CD4-positive, alpha-beta memory T cell (primary cell): ENCODE measurements at regions not wholly inside any gene's neighbourhood (a gene's known extent, or its start where the extent isn't known, plus 50 kb on each side); places are given as distances from the start of the nearest gene placed in this dataset.

Source experiments
- CTCF ChIA-PET: fragments of 350-600 bp; sonication (Branson Sonifier 250); formaldehyde crosslinking; loops from one replicate; lab custom pipeline; 2021; ENCODE audit warnings: inconsistent platforms; ENCODE audit not compliant: partially characterized antibody; lab: Charles Lee
- POLR2A ChIA-PET: fragments of 350-600 bp; sonication (Branson Sonifier 250); formaldehyde crosslinking; loops from one replicate; lab custom pipeline; 2021; ENCODE audit not compliant: partially characterized antibody; lab: Charles Lee
- DNase-seq, 5 donors: peaks; one replicate each; pipeline versions ENCODE4 v3.0.0 to v3.0.0-alpha.2; 2020 to 2022; ENCODE audit warnings: mixed read lengths in 1 of 5
- H3K27ac ChIP-seq: one replicate; pipeline ENCODE4 v1.7.0; 2013; ENCODE audit warnings: low read depth, low read length
- H3K27me3 ChIP-seq: 2 replicates; pipeline ENCODE4 v1.7.0; 2013; ENCODE audit warnings: mild to moderate bottlenecking, low read length, moderate library complexity; ENCODE audit not compliant: insufficient read depth
- H3K36me3 ChIP-seq: 2 replicates; pipeline ENCODE4 v1.7.0; 2013; ENCODE audit warnings: mild to moderate bottlenecking, low read length, moderate library complexity; ENCODE audit not compliant: insufficient read depth
- H3K4me1 ChIP-seq: 2 replicates; pipeline ENCODE4 v1.7.0; 2013; ENCODE audit warnings: mild to moderate bottlenecking, low read length, moderate library complexity; ENCODE audit not compliant: insufficient read depth
- H3K4me3 ChIP-seq, 2 donors: one replicate each; pipeline ENCODE4 v1.7.0; 2013; ENCODE audit warnings: low read length in 2 of 2, mild to moderate bottlenecking in 1 of 2
- H3K9me3 ChIP-seq, 2 donors: one replicate each; pipeline ENCODE4 v1.7.0; 2013; ENCODE audit warnings: low read length in 2 of 2, control low read depth in 1 of 2; ENCODE audit not compliant: control insufficient read depth in 1 of 2
- H3K27ac Mint-ChIP-seq, 7 donors: one replicate each; pipeline ENCODE4 v1.8.0; 2020 to 2021; ENCODE audit warnings: mixed read lengths in 7 of 7, mild to moderate bottlenecking in 6 of 7, inconsistent platforms in 3 of 7, moderate library complexity in 3 of 7
- H3K27me3 Mint-ChIP-seq, 2 donors: one replicate each; pipeline ENCODE4 v1.8.0; 2020 to 2021; ENCODE audit warnings: mixed read lengths in 2 of 2
- H3K36me3 Mint-ChIP-seq, 2 donors: one replicate each; pipeline ENCODE4 v1.8.0; 2020 to 2021; ENCODE audit warnings: mixed read lengths in 2 of 2, inconsistent platforms in 1 of 2, mild to moderate bottlenecking in 1 of 2
- H3K4me1 Mint-ChIP-seq, 4 donors: one replicate each; pipeline ENCODE4 v1.8.0; 2020 to 2021; ENCODE audit warnings: mixed read lengths in 4 of 4, mild to moderate bottlenecking in 1 of 4
- H3K4me3 Mint-ChIP-seq, 8 donors: one replicate each; pipeline ENCODE4 v1.8.0; 2020 to 2021; ENCODE audit warnings: mixed read lengths in 8 of 8, mild to moderate bottlenecking in 7 of 8, moderate library complexity in 6 of 8, inconsistent platforms in 3 of 8
- H3K9me3 Mint-ChIP-seq, 8 donors: one replicate each; pipeline ENCODE4 v1.8.0; 2020 to 2021; ENCODE audit warnings: mixed read lengths in 8 of 8, mild to moderate bottlenecking in 5 of 8, inconsistent platforms in 3 of 8, moderate library complexity in 1 of 8
- intact Hi-C: fragments of 100-400 bp; cut with micrococcal nuclease; formaldehyde crosslinking; loops from one replicate; pipeline ENCODE4 v1.15.1; 2023

DNA sequence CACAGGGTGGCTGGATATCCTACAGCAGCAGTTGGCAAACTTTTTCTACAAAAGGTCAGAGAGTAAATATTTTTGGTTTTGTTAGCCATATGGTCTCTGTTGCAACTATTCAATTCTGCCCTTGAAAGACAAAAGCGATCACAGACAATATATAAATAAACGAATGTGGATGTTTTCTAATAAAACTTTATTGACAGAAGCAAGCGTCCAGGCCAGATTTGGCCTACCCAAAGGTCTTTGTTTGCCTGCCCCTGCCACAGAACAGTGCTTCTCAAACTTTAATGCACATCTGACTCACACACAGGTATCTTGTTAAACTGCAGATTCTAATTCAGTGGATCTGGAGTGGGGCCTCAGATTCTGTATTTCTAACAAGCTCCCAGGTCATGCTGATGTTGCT lies 621.4 kb upstream of the DIPK2B start:
- Mint-ChIP-seq H3K4me3 (no peak overlapping the region), H3K4me1 (peaks cover 0 to 6% (median 5%) of the 10 kb centered on the region in 4 donors), H3K27me3 (no peaks in the 10 kb centered on the region), H3K27ac (no peak overlapping the region), H3K36me3 (peaks cover 0 to 5% of the 10 kb centered on the region in 2 donors), H3K9me3 (no peaks in the 10 kb centered on the region)
- CTCF ChIA-PET = no interaction called here
- POLR2A ChIA-PET = no interaction called here
- Histone ChIP-seq H3K36me3 (no peaks in the 10 kb centered on the region), H3K27me3 (no peaks in the 10 kb centered on the region), H3K27ac (no peak overlapping the region), H3K4me1 (no peaks in the 10 kb centered on the region), H3K4me3 (no peak overlapping the region), H3K9me3 (no peaks in the 10 kb centered on the region)
- no peak for DNase-seq
- intact Hi-C loops = no loop called here

DNA sequence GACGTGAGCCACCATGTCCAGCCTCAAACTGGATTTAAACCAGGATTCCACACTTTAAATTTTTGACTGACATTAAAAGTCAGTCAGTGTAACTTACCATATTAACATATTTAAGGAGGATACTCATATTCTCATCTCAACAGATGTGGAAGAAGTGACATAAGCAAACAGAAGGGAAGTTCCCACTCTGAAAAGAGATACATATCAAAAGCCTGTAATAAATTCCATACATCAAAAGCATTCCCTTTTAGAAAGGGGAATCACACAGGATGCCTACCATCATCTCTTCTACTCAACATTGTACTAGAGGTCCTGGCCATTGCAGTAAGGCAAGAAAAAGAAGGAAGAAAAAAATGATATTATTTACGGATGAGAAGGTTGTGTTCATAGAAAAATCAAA lies 618.2 kb upstream of the DIPK2B start:
- POLR2A ChIA-PET = no interaction called here
- H3K27ac ChIP-seq = no peak overlapping the region
- peaks cover 2 to 10% (median 3%) of the 10 kb centered on the region in 4 donors for H3K4me1 Mint-ChIP-seq

DNA sequence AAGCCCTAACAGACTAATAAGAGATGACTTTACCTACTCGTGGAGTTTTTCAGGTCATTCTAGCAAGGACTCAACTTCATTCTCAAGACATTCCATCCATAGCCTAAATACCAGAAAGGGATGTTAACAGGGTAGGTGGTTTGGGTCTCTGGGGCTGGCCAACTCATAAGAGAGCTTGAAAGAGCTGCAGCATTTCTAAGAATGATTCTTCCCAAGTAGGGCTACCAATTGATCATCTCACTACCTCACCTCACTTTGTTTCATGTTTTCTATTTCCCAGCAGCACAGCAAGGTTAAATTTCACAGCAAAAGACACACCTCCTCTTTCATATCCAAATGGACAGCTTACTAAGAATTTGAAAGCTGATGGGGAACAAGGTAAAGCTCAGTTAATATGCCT lies 614.8 kb upstream of the DIPK2B start:
- Histone ChIP-seq H3K4me1 (peaks cover 21% of the 10 kb centered on the region), H3K27ac (no peak overlapping the region), H3K9me3 (no peaks in the 10 kb centered on the region), H3K4me3 (no peak overlapping the region), H3K27me3 (no peaks in the 10 kb centered on the region), H3K36me3 (no peaks in the 10 kb centered on the region)
- Mint-ChIP-seq H3K4me3 (no peak overlapping the region), H3K9me3 (no peaks in the 10 kb centered on the region), H3K27ac (no peak overlapping the region), H3K27me3 (no peaks in the 10 kb centered on the region), H3K4me1 (peaks cover 14 to 29% (median 23%) of the 10 kb centered on the region in 4 donors), H3K36me3 (no peaks in the 10 kb centered on the region)
- no peak for DNase-seq
- intact Hi-C loops = no loop called here
- CTCF ChIA-PET = interaction anchor here (1.4 kb wide), 2 partner anchors 9 to 14 kb away, joined by 4 to 5 read pairs; no protein-coding TSS in a partner anchor
- POLR2A ChIA-PET = interaction anchor here (1.4 kb wide), 1 partner anchor 13 kb away, joined by 4 read pairs; no protein-coding TSS in a partner anchor

More for the DNA sequence above, 618.2 kb upstream of the DIPK2B start:
- intact Hi-C loops = no loop called here
- CTCF ChIA-PET = no interaction called here
- H3K4me3 Mint-ChIP-seq = no peak overlapping the region
- Histone ChIP-seq H3K4me1 (peaks cover 8% of the 10 kb centered on the region), H3K9me3 (no peaks in the 10 kb centered on the region), H3K36me3 (no peaks in the 10 kb centered on the region), H3K4me3 (no peak overlapping the region), H3K27me3 (no peaks in the 10 kb centered on the region)
- DNase-seq = no peak
- H3K27ac Mint-ChIP-seq = no peak overlapping the region
- peaks cover 0 to 1% of the 10 kb centered on the region in 2 donors for H3K36me3 Mint-ChIP-seq
- H3K27me3 Mint-ChIP-seq = no peaks in the 10 kb centered on the region
- no peaks in the 10 kb centered on the region for H3K9me3 Mint-ChIP-seq

DNA sequence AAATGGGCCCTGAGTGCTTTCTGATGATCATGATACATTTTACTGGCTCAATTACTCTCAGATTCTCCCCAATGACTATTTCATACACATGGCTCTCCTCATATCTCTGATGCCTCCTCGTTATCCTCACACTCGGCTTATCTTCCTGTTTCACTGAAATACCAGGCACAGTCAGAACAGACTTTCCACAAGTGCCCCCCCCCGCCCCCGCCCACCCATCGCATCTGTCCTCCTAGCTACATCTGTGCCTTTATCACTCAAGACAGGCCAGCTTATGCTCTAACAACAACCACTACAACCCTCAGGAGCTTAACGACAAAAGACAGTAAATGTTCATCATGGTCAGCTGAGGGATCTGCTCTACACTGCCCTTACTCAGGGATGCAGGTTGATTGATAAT lies 610.6 kb upstream of the DIPK2B start:
- H3K4me1 ChIP-seq = peaks cover 57% of the 10 kb centered on the region
- H3K27me3 Mint-ChIP-seq = no peaks in the 10 kb centered on the region
- H3K27ac ChIP-seq = no peak overlapping the region
- no peaks in the 10 kb centered on the region for H3K36me3 ChIP-seq
- peaks cover 27 to 66% (median 47%) of the 10 kb centered on the region in 4 donors for H3K4me1 Mint-ChIP-seq
- peak overlapping the region in 2 of 8 donors; percentile 4 to 28 for H3K4me3 Mint-ChIP-seq
- peak overlapping the region in 5 of 7 donors; percentile 21 to 58 (median 32) for H3K27ac Mint-ChIP-seq
- H3K9me3 ChIP-seq = no peaks in the 10 kb centered on the region
- H3K4me3 ChIP-seq = no peak overlapping the region
- no peak for DNase-seq
- no peaks in the 10 kb centered on the region for H3K27me3 ChIP-seq
- H3K9me3 Mint-ChIP-seq = no peaks in the 10 kb centered on the region
- H3K36me3 Mint-ChIP-seq = no peaks in the 10 kb centered on the region
- ChIA-PET POLR2A (no interaction called here), CTCF (interaction anchor here (1.0 to 1.7 kb wide), 2 partner anchors 9 to 32 kb away, joined by 3 to 7 read pairs; no protein-coding TSS in a partner anchor)
- intact Hi-C loops = no loop called here

DNA sequence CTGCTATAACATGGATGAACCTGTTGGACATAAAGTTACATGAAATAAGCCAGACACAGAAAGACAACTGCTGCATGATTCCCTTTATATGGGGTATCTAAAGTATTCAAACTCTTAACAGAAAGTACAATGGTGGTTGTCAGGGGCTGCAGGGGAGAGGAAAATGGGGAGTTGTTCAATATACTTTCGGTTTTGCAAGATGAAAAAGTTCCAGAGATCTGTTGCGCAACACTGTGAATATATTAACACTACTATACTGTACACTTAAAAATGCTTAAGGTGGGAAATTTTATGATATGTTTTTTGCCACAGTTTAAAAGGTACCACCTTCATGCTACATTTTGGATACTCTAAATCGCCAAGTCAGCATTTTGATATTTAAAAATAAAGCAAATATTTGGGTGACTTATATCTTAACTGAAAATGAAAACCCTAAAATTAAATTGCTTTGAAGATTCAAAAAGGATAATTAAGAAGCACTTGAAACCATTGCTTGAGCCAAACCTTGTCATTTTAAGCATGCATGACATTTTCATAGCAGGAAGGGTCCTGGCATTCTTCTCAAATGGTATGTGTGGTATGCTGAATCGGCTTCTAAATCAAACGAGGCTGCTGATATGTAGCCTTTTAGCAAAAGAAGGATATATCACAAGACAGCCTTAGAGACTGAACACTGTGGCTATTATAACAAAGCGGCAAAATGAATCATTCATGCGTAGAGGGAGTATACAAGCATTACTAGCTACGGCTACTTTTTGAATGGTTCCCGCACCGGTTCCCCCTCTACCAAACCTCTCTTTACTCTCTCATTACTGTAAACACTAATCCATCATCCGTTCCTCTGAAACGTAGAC lies 607.1 kb upstream of the DIPK2B start:
- peak overlapping the region; percentile 85 to 97 (median 94) for H3K27ac Mint-ChIP-seq
- H3K27ac ChIP-seq = peak overlapping the region; percentile 57
- POLR2A ChIA-PET = interaction anchor here (0.7 to 5.2 kb wide), 15 partner anchors 8 to 512 kb away, joined by 3 to 120 read pairs (median 12); no protein-coding TSS in a partner anchor

DNA sequence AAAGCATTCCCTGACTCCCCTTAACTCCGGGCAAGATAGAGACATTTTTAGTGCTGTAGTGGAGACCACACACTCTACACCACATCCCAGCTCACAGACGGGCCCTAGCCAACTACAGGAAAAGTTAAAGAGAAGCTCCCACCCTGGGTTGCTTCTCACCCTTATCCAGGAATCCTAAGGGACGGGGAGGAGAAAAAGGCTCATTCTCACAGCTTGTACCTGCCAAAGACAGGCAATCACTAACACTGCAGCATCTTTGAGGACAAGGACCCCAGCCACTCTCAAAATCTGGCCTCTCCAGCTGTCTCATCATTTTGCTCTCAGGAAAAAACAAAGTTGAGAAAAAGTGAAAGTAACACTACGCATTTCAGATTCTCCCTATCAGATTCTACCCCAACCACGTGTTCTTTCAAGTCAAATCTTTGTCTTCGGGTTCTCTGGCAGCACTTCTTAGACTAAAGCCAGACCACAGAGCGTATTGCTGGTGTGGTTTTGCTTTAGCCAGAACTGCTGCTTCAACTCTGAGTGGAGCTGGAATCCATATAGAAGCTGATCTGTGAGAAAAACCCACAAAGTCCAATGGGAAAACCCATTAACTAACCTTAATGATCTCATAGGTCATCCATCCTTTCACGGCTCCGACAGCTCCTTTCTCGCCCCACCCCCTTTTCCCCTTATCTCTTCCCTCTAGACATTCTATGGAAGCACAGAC lies 605.9 kb upstream of the DIPK2B start:
- ChIA-PET POLR2A (interaction anchor here (0.7 to 5.2 kb wide), 21 partner anchors 9 to 570 kb away, joined by 3 to 120 read pairs (median 6); no protein-coding TSS in a partner anchor), CTCF (interaction anchor here (0.8 to 2.5 kb wide), 9 partner anchors 12 to 291 kb away, joined by 3 to 21 read pairs (median 4); no protein-coding TSS in a partner anchor)
- no peaks in the 10 kb centered on the region for H3K27me3 ChIP-seq
- no peaks in the 10 kb centered on the region for H3K27me3 Mint-ChIP-seq
- no peaks in the 10 kb centered on the region for H3K9me3 ChIP-seq
- peaks cover 88% of the 10 kb centered on the region for H3K4me1 ChIP-seq
- no peaks in the 10 kb centered on the region for H3K36me3 ChIP-seq
- peak overlapping the region; percentile 85 to 97 (median 94) for H3K27ac Mint-ChIP-seq
- peak; percentile 72 to 83 (median 79) for DNase-seq
- H3K4me3 Mint-ChIP-seq = peak overlapping the region; percentile 74 to 92 (median 84)
- H3K27ac ChIP-seq = peak overlapping the region; percentile 57
- H3K4me3 ChIP-seq = peak overlapping the region; percentile 56 to 65
- H3K4me1 Mint-ChIP-seq = peaks cover 35 to 86% (median 62%) of the 10 kb centered on the region in 4 donors
- intact Hi-C loops = loop anchor here (1.0 to 10.0 kb wide), 4 partner anchors 36 to 518 kb away; no protein-coding TSS in a partner anchor
- H3K9me3 Mint-ChIP-seq = no peaks in the 10 kb centered on the region
- no peaks in the 10 kb centered on the region for H3K36me3 Mint-ChIP-seq

More for the DNA sequence above, 607.1 kb upstream of the DIPK2B start:
- no peaks in the 10 kb centered on the region for H3K27me3 Mint-ChIP-seq
- no peaks in the 10 kb centered on the region for H3K9me3 ChIP-seq
- H3K9me3 Mint-ChIP-seq = no peaks in the 10 kb centered on the region
- peak overlapping the region; percentile 74 to 92 (median 84) for H3K4me3 Mint-ChIP-seq
- DNase-seq = peak; percentile 26 to 62 (median 38)
- peaks cover 36 to 79% (median 56%) of the 10 kb centered on the region in 4 donors for H3K4me1 Mint-ChIP-seq
- intact Hi-C loops = loop anchor here (2.0 to 10.0 kb wide), 3 partner anchors 37 to 517 kb away; no protein-coding TSS in a partner anchor
- no peaks in the 10 kb centered on the region for H3K36me3 Mint-ChIP-seq
- H3K27me3 ChIP-seq = no peaks in the 10 kb centered on the region
- no peaks in the 10 kb centered on the region for H3K36me3 ChIP-seq
- CTCF ChIA-PET = interaction anchor here (0.8 to 2.5 kb wide), 5 partner anchors 35 to 293 kb away, joined by 3 to 21 read pairs (median 3); no protein-coding TSS in a partner anchor
- H3K4me3 ChIP-seq = peak overlapping the region; percentile 56 to 65
- H3K4me1 ChIP-seq = peaks cover 80% of the 10 kb centered on the region
